Gastroesophageal sphincter (tissue), 4 donors: ENCODE measurements at regions not wholly inside any gene's neighbourhood (a gene's known extent, or its start where the extent isn't known, plus 50 kb on each side); places are given as distances from the start of the nearest gene placed in this dataset.

ENCODE experiments used
- ATAC-seq: fragments of 150-250 bp; one replicate; pipeline ENCODE4 v1.9.1; 2016; ENCODE audit warnings: mild to moderate bottlenecking, moderate library complexity
- H3K27ac ChIP-seq, 4 donors: fragments of 200-600 bp; sonication (generic) in 3 of 4; 1 replicate in 3 of 4; 2 replicates in 1 of 4; pipeline ENCODE4 v1.5.1; 2016 to 2019
- H3K27me3 ChIP-seq: fragments of 200-600 bp; sonication (generic); one replicate; pipeline ENCODE4 v1.5.1; 2019
- H3K36me3 ChIP-seq, 2 donors: fragments of 200-600 bp; sonication (generic); one replicate each; pipeline ENCODE4 v1.5.1; 2019; ENCODE audit warnings: control low read depth in 1 of 2
- H3K4me1 ChIP-seq, 3 donors: fragments of 200-600 bp; sonication (generic); 1 replicate in 2 of 3; 2 replicates in 1 of 3; pipeline ENCODE4 v1.5.1; 2016 to 2019; ENCODE audit warnings: control low read depth in 2 of 3
- H3K4me3 ChIP-seq, 2 donors: fragments of 200-600 bp; sonication (generic); one replicate each; pipeline ENCODE4 v1.5.1; 2019; ENCODE audit warnings: mild to moderate bottlenecking in 1 of 2, moderate library complexity in 1 of 2
- H3K9me3 ChIP-seq, 3 donors: fragments of 200-600 bp; sonication (generic); one replicate each; pipeline ENCODE4 v1.5.1; 2017 to 2019; ENCODE audit warnings: control low read depth in 2 of 3
- CTCF ChIP-seq, 4 experiments: fragments of 200-600 bp in 2 of 4; fragments of 450-650 bp in 2 of 4; sonication (generic) in 1 of 4; IDR thresholded peaks; one replicate each; pipeline ENCODE4 v1.5.1; 2017 to 2019; ENCODE audit warnings: antibody characterized with exemption in 4 of 4, mild to moderate bottlenecking in 2 of 4, moderate library complexity in 2 of 4
- EP300 ChIP-seq: sonication (generic); formaldehyde crosslinking; IDR thresholded peaks from one replicate; pipeline ENCODE4 v1.6.1; 2017; ENCODE audit warnings: antibody characterized with exemption, mild to moderate bottlenecking
- POLR2A ChIP-seq, 2 donors: fragments of 450-650 bp; IDR thresholded peaks; one replicate each; pipeline ENCODE4 v1.6.1; 2017; ENCODE audit warnings: antibody characterized with exemption in 2 of 2, mild to moderate bottlenecking in 2 of 2, moderate library complexity in 1 of 2
- POLR2AphosphoS5 ChIP-seq: sonication (generic); formaldehyde crosslinking; IDR thresholded peaks from one replicate; pipeline ENCODE4 v1.6.1; 2017; ENCODE audit warnings: antibody characterized with exemption
- WGBS, 2 donors: methylation state at CpG; one replicate each; pipeline ENCODE4 v1.1.5; 2018; ENCODE audit warnings: low coverage in 1 of 2; 5-methylcytosine and 5-hydroxymethylcytosine counted together

- H3K27me3 ChIP-seq = no peaks in the 10 kb centered on the region
- no peaks in the 10 kb centered on the region for H3K36me3 ChIP-seq
- TF ChIP-seq POLR2A (IDR thresholded peaks at IDR 0.05) (no peak), EP300 (no peak), POLR2AphosphoS5 (no peak), CTCF (IDR thresholded peaks at IDR 0.05) (no peak)
- H3K4me1 ChIP-seq = no peaks in the 10 kb centered on the region
- H3K4me3 ChIP-seq = no peak overlapping the region
- no peak overlapping the region for H3K27ac ChIP-seq
- ATAC-seq = no peak
- no peaks in the 10 kb centered on the region for H3K9me3 ChIP-seq
Measured at GRCh38 chr5:17917465-17917864, 283.2 kb downstream of the TAF11L14 start.

GRCh38 chr5:17918373-17919104, 284.3 kb downstream of the TAF11L14 start:
- H3K4me1 ChIP-seq = no peaks in the 10 kb centered on the region
- no peak overlapping the region for H3K4me3 ChIP-seq
- H3K36me3 ChIP-seq = no peaks in the 10 kb centered on the region
- no peak for ATAC-seq
- TF ChIP-seq POLR2A (IDR thresholded peaks at IDR 0.05) = no peak
- TF ChIP-seq EP300 = no peak
- no peak for TF ChIP-seq CTCF (IDR thresholded peaks at IDR 0.05)
- no peak for TF ChIP-seq POLR2AphosphoS5
- H3K9me3 ChIP-seq = no peaks in the 10 kb centered on the region
- WGBS, 2 donors = 41 to 42% methylated on average over 2 of the region's 2 CpGs
- no peaks in the 10 kb centered on the region for H3K27me3 ChIP-seq
- no peak overlapping the region for H3K27ac ChIP-seq

- TF ChIP-seq POLR2A (IDR thresholded peaks at IDR 0.05) (no peak), POLR2AphosphoS5 (no peak), EP300 (no peak), CTCF (IDR thresholded peaks at IDR 0.05) (no peak)
- Histone ChIP-seq H3K9me3 (no peaks in the 10 kb centered on the region), H3K4me3 (no peak overlapping the region), H3K27ac (no peak overlapping the region), H3K27me3 (no peaks in the 10 kb centered on the region), H3K4me1 (no peaks in the 10 kb centered on the region), H3K36me3 (no peaks in the 10 kb centered on the region)
- ATAC-seq = no peak
- WGBS, 2 donors = 76 to 87% methylated on average over 4 of the region's 4 CpGs
Measured at GRCh38 chr5:17925276-17925675, 291.0 kb downstream of the TAF11L14 start.

GRCh38 chr5:17928581-17928981, 294.3 kb downstream of the TAF11L14 start:
- TF ChIP-seq CTCF (IDR thresholded peaks at IDR 0.05) (no peak), EP300 (no peak), POLR2A (IDR thresholded peaks at IDR 0.05) (no peak), POLR2AphosphoS5 (no peak)
- peaks cover 0 to 9% (median 0%) of the 10 kb centered on the region in 3 donors for H3K9me3 ChIP-seq
- ATAC-seq = no peak
- no peaks in the 10 kb centered on the region for H3K4me1 ChIP-seq
- no peaks in the 10 kb centered on the region for H3K27me3 ChIP-seq
- H3K36me3 ChIP-seq = no peaks in the 10 kb centered on the region
- 15 to 36% methylated on average over 1 to 2 of the region's 2 CpGs for WGBS, 2 donors
- no peak overlapping the region for H3K4me3 ChIP-seq
- no peak overlapping the region for H3K27ac ChIP-seq

- ATAC-seq = no peak
- no peak for TF ChIP-seq POLR2AphosphoS5
- TF ChIP-seq CTCF (IDR thresholded peaks at IDR 0.05) = no peak
- no peaks in the 10 kb centered on the region for H3K4me1 ChIP-seq
- no peak overlapping the region for H3K27ac ChIP-seq
- no peaks in the 10 kb centered on the region for H3K27me3 ChIP-seq
- no peak overlapping the region for H3K4me3 ChIP-seq
- peaks cover 0 to 9% (median 0%) of the 10 kb centered on the region in 3 donors for H3K9me3 ChIP-seq
- WGBS, 2 donors = 22 to 38% methylated on average over 1 of the region's 1 CpG
- H3K36me3 ChIP-seq = no peaks in the 10 kb centered on the region
Measured at GRCh38 chr5:17929171-17929570, 294.9 kb downstream of the TAF11L14 start.
